ENCODE measurements at regions not wholly inside any gene's neighbourhood (a gene's known extent, or its start where the extent isn't known, plus 50 kb on each side); places are given as distances from the start of the nearest gene placed in this dataset.

DNA sequence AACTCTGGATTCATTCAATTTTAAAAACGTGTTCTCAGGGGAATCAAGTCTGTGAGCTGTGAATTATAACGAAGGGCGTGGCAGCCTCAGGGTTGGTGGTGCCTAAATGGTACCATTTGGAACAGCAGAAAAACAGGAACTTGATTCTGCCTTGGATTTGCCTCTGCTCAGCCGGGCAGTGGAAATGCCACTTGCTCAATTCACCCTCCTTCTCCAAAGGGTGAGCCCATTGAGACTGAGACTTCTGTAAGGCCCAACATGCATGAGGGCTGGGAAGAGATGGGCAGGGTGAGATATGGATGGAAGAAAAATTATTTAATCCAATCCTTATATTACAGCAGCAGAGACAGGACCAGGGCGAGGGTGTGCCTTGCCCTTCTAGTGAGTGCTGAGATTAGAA, 107.1 kb upstream of the HABP2 start:
- Histone ChIP-seq H3K4me2 (ENCODE audit: extremely low read depth, insufficient read depth, low read length) (no peak overlapping the region), H4K20me1 (ENCODE audit: control insufficient read depth, extremely low read depth, insufficient read depth, low read length) (no peaks in the 10 kb centered on the region), H2AFZ (ENCODE audit: low read length) (no peak overlapping the region), H3K27me3 (ENCODE audit: control insufficient read depth, insufficient read depth, low read length) (no peaks in the 10 kb centered on the region), H3K9ac (ENCODE audit: insufficient read depth, low read length) (no peak overlapping the region), H3K9me3 (ENCODE audit: control insufficient read depth, insufficient read depth, low read depth, low read length) (no peaks in the 10 kb centered on the region), H3K79me2 (ENCODE audit: control insufficient read depth, insufficient read depth, low read length) (no peaks in the 10 kb centered on the region), H3K4me3 (replicated peaks in 1 of 4; ENCODE audit: control extremely low read depth in 1 of 4, insufficient read depth in 1 of 4, low read depth in 3 of 4, low read length in 4 of 4) (no peak overlapping the region), H3K27ac (ENCODE audit: insufficient read depth, low read length) (no peak overlapping the region), H3K36me3 (ENCODE audit: control insufficient read depth, insufficient read depth, low read length) (no peaks in the 10 kb centered on the region), H3K4me1 (ENCODE audit: control insufficient read depth, extremely low read depth, insufficient read depth, low read length) (no peaks in the 10 kb centered on the region)
- DNase-seq (ENCODE audit: low read depth in 2 of 2): no peak
- TF ChIP-seq EZH2 (IDR thresholded peaks at IDR 0.05; ENCODE audit: low read length, missing control alignments): no peak
- TF ChIP-seq, protein P1, sequence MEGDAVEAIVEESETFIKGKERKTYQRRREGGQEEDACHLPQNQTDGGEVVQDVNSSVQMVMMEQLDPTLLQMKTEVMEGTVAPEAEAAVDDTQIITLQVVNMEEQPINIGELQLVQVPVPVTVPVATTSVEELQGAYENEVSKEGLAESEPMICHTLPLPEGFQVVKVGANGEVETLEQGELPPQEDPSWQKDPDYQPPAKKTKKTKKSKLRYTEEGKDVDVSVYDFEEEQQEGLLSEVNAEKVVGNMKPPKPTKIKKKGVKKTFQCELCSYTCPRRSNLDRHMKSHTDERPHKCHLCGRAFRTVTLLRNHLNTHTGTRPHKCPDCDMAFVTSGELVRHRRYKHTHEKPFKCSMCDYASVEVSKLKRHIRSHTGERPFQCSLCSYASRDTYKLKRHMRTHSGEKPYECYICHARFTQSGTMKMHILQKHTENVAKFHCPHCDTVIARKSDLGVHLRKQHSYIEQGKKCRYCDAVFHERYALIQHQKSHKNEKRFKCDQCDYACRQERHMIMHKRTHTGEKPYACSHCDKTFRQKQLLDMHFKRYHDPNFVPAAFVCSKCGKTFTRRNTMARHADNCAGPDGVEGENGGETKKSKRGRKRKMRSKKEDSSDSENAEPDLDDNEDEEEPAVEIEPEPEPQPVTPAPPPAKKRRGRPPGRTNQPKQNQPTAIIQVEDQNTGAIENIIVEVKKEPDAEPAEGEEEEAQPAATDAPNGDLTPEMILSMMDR (conservative IDR thresholded peaks at IDR 0.05 in 1 of 2, IDR thresholded peaks at IDR 0.05 in 1 of 2; ENCODE audit: low read depth in 1 of 2, low read length in 2 of 2): no peak

DNA sequence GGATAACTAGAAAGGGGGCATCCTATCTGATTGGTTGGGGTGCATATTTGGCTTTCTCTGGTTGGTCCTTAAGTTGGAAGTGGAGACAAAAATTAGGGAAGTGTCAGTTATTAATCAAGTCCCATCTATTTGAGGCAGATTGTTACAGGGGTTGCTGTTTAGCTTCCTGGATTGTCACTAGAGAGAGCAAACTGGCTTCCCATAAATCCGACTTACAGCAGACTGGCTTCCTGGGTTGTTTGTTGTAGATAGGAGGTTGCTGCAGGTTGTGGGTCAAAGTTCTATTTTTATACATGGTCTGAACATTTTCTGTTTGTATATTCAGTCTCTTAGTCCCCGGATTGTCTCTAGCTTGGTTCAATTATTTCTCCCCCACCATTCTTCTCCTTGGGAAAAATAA, 106.1 kb upstream of the HABP2 start:
- H4K20me1 ChIP-seq (ENCODE audit: control insufficient read depth, extremely low read depth, insufficient read depth, low read length): no peaks in the 10 kb centered on the region
- no peaks in the 10 kb centered on the region for H3K36me3 ChIP-seq (ENCODE audit: control insufficient read depth, insufficient read depth, low read length)
- no peaks in the 10 kb centered on the region for H3K4me1 ChIP-seq (ENCODE audit: control insufficient read depth, extremely low read depth, insufficient read depth, low read length)
- H3K79me2 ChIP-seq (ENCODE audit: control insufficient read depth, insufficient read depth, low read length): no peaks in the 10 kb centered on the region
- H2AFZ ChIP-seq (ENCODE audit: low read length): no peak overlapping the region
- TF ChIP-seq, protein P1 (conservative IDR thresholded peaks at IDR 0.05 in 1 of 2, IDR thresholded peaks at IDR 0.05 in 1 of 2; ENCODE audit: low read depth in 1 of 2, low read length in 2 of 2): no peak
- TF ChIP-seq EZH2 (IDR thresholded peaks at IDR 0.05; ENCODE audit: low read length, missing control alignments): no peak
- DNase-seq (ENCODE audit: low read depth in 2 of 2): no peak
- H3K9ac ChIP-seq (ENCODE audit: insufficient read depth, low read length): no peak overlapping the region
- no peak overlapping the region for H3K4me2 ChIP-seq (ENCODE audit: extremely low read depth, insufficient read depth, low read length)
- no peak overlapping the region for H3K27ac ChIP-seq (ENCODE audit: insufficient read depth, low read length)
- H3K27me3 ChIP-seq (ENCODE audit: control insufficient read depth, insufficient read depth, low read length): no peaks in the 10 kb centered on the region
- H3K4me3 ChIP-seq (replicated peaks in 1 of 4; ENCODE audit: control extremely low read depth in 1 of 4, insufficient read depth in 1 of 4, low read depth in 3 of 4, low read length in 4 of 4): no peak overlapping the region
- no peaks in the 10 kb centered on the region for H3K9me3 ChIP-seq (ENCODE audit: control insufficient read depth, insufficient read depth, low read depth, low read length)

DNA sequence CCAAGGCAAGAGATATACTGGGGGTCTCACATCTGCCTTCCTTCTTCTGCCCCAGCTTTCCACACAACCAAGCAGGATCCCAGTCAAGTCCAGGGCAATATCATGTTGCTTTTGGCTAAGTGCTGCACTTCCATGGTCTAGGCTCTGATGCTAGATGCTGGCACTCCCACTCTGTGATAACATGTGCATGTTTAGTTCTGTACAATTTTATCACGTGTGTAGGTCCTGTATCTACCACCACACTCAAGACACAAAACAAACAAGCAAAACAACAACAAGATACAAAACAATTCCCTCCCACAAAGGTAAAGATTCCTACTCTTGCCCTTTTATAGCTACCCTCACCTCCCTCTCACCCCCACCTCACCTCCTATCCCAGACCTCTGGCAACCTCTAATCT, 105.6 kb upstream of the HABP2 start:
- no peak for TF ChIP-seq EZH2 (IDR thresholded peaks at IDR 0.05; ENCODE audit: low read length, missing control alignments)
- TF ChIP-seq, protein P1 (conservative IDR thresholded peaks at IDR 0.05 in 1 of 2, IDR thresholded peaks at IDR 0.05 in 1 of 2; ENCODE audit: low read depth in 1 of 2, low read length in 2 of 2): no peak

More for the DNA sequence above, 105.6 kb upstream of the HABP2 start:
- Histone ChIP-seq H3K4me2 (ENCODE audit: extremely low read depth, insufficient read depth, low read length) (no peak overlapping the region), H3K4me3 (replicated peaks in 1 of 4; ENCODE audit: control extremely low read depth in 1 of 4, insufficient read depth in 1 of 4, low read depth in 3 of 4, low read length in 4 of 4) (no peak overlapping the region), H2AFZ (ENCODE audit: low read length) (no peak overlapping the region), H3K4me1 (ENCODE audit: control insufficient read depth, extremely low read depth, insufficient read depth, low read length) (no peaks in the 10 kb centered on the region), H4K20me1 (ENCODE audit: control insufficient read depth, extremely low read depth, insufficient read depth, low read length) (no peaks in the 10 kb centered on the region), H3K79me2 (ENCODE audit: control insufficient read depth, insufficient read depth, low read length) (no peaks in the 10 kb centered on the region), H3K9ac (ENCODE audit: insufficient read depth, low read length) (no peak overlapping the region), H3K27me3 (ENCODE audit: control insufficient read depth, insufficient read depth, low read length) (no peaks in the 10 kb centered on the region), H3K27ac (ENCODE audit: insufficient read depth, low read length) (no peak overlapping the region), H3K9me3 (ENCODE audit: control insufficient read depth, insufficient read depth, low read depth, low read length) (no peaks in the 10 kb centered on the region), H3K36me3 (ENCODE audit: control insufficient read depth, insufficient read depth, low read length) (no peaks in the 10 kb centered on the region)
- DNase-seq (ENCODE audit: low read depth in 2 of 2): no peak

Data from fibroblast of lung (primary cell).